Glutamatergic neuron (in vitro differentiated cells): ENCODE measurements at regions not wholly inside any gene's neighbourhood (a gene's known extent, or its start where the extent isn't known, plus 50 kb on each side); places are given as distances from the start of the nearest gene placed in this dataset.
A peak's percentile ranks its signal among the peaks of the same experiment; 100 is the strongest.

Source experiments
- DNase-seq: peaks from one replicate; pipeline ENCODE4 v3.0.0; 2022
- H3K27ac Mint-ChIP-seq: one replicate; pipeline ENCODE4 v1.8.0; 2020; ENCODE audit warnings: mild to moderate bottlenecking, mixed read lengths, inconsistent platforms; ENCODE audit not compliant: unreplicated experiment
- H3K27me3 Mint-ChIP-seq: one replicate; pipeline ENCODE4 v1.8.0; 2020; ENCODE audit warnings: mild to moderate bottlenecking, moderate library complexity, mixed read lengths, inconsistent platforms; ENCODE audit not compliant: unreplicated experiment
- H3K36me3 Mint-ChIP-seq: one replicate; pipeline ENCODE4 v1.8.0; 2020; ENCODE audit warnings: mild to moderate bottlenecking, mixed read lengths, inconsistent platforms; ENCODE audit not compliant: unreplicated experiment
- H3K4me1 Mint-ChIP-seq: one replicate; pipeline ENCODE4 v1.8.0; 2020; ENCODE audit warnings: mild to moderate bottlenecking, low read depth, mixed read lengths, inconsistent platforms; ENCODE audit not compliant: unreplicated experiment
- H3K4me3 Mint-ChIP-seq: one replicate; pipeline ENCODE4 v1.8.0; 2020; ENCODE audit warnings: mild to moderate bottlenecking, mixed read lengths, inconsistent platforms; ENCODE audit not compliant: unreplicated experiment
- H3K9me3 Mint-ChIP-seq: one replicate; pipeline ENCODE4 v1.8.0; 2020; ENCODE audit warnings: mild to moderate bottlenecking, moderate library complexity, mixed read lengths, inconsistent platforms; ENCODE audit not compliant: unreplicated experiment
- TF ChIP-seq, protein P1 (sequence below): fragments of 200-600 bp; sonication (generic); IDR thresholded peaks from one replicate; pipeline ENCODE4 v1.5.0; 2021; ENCODE audit not compliant: partially characterized antibody, unreplicated experiment

DNA sequence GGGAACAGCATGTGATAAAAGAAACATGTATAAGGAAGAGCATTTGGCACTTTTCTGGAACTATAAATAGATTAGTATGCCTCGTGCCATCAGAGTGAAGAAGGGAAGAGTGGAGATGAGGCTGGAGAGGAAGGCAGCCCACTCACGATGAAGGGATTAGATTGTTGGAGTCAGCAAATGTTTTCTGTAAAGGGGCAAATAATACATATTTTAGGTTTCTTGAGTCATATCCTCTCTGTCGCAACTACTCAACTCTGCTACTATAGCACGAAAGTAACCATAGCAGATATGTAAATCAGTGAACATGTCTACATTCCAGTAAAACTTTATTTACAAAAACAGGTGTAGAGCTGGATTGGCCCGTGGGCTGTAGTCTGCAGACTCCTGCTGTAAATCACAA, 147.8 kb downstream of the TENT5C start:
- TF ChIP-seq, protein P1, sequence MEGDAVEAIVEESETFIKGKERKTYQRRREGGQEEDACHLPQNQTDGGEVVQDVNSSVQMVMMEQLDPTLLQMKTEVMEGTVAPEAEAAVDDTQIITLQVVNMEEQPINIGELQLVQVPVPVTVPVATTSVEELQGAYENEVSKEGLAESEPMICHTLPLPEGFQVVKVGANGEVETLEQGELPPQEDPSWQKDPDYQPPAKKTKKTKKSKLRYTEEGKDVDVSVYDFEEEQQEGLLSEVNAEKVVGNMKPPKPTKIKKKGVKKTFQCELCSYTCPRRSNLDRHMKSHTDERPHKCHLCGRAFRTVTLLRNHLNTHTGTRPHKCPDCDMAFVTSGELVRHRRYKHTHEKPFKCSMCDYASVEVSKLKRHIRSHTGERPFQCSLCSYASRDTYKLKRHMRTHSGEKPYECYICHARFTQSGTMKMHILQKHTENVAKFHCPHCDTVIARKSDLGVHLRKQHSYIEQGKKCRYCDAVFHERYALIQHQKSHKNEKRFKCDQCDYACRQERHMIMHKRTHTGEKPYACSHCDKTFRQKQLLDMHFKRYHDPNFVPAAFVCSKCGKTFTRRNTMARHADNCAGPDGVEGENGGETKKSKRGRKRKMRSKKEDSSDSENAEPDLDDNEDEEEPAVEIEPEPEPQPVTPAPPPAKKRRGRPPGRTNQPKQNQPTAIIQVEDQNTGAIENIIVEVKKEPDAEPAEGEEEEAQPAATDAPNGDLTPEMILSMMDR, result no peak
- Mint-ChIP-seq H3K27ac (no peak overlapping the region), H3K27me3 (peaks cover 8% of the 10 kb centered on the region), H3K4me1 (no peaks in the 10 kb centered on the region), H3K36me3 (no peaks in the 10 kb centered on the region), H3K4me3 (no peak overlapping the region), H3K9me3 (peaks cover 4% of the 10 kb centered on the region)
- DNase-seq, result no peak

DNA sequence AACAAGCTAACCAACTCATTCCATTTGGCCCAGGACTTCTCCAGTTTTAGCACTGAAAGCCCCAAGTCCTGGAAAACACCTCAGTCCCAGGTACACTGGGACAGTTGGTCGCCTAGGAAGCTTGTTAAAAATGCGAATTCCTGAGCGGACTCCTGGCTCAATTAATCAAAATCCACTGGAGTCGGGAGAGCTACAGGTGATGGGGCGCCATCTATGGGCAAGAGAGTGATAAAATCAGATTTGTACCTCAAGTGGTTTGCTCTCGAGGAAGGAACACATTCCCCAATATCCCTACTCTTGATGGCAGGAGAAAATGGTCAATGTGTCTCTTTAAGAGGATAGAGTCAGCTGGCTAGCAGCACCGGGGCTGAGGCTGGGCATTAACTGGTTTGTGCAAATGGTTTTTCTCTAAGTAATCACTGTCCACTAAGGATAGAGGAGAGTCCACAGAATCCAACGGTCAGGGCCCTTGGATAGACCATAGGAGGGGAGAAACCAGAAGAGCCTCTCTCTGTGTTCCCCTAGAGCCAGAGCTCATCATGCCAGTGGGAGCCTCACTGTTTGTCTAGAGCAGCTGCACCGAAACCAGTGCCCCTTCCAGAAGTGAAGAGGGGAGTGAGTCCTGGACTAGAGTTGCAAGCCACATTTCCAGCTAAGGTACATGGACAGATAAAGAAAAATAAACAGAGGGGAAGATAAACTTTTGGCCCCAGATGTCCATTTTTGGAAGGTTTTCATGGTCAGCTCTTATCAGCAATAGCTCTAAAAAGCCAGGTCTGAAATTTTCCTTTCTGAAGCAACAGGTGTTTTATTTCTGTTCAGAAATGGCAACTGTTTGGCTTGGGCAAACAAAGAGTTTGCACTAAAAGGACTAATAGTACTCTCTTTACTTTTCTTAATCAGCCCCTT, 148.5 kb downstream of the TENT5C start:
- Mint-ChIP-seq H3K4me1 (peaks cover 2% of the 10 kb centered on the region), H3K9me3 (peaks cover 4% of the 10 kb centered on the region), H3K36me3 (no peaks in the 10 kb centered on the region), H3K27me3 (peaks cover 8% of the 10 kb centered on the region), H3K27ac (no peak overlapping the region), H3K4me3 (no peak overlapping the region)
- TF ChIP-seq, protein P1, result peak; percentile 68
- DNase-seq, result peak; percentile 50

DNA sequence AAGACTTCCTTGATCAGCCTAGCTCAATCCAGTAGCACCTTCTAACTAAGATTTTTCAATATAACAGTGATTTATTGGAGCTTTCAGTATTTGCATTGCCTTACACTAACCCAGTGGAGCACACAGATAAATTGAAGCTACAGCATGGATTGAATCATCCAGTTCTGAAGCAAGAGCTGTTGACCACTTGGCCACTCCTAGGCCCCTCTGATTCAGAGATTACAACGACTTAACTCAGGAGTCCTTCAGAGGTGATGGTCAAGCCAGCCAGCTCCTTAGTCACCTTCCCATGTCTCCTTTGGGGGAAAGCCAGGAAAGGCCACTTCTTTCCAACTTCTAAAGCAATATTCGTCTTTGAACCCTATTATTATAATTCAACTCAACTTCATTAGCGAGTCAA, 151.8 kb downstream of the TENT5C start:
- Mint-ChIP-seq H3K27me3 (peaks cover 5% of the 10 kb centered on the region), H3K27ac (no peak overlapping the region)

DNA sequence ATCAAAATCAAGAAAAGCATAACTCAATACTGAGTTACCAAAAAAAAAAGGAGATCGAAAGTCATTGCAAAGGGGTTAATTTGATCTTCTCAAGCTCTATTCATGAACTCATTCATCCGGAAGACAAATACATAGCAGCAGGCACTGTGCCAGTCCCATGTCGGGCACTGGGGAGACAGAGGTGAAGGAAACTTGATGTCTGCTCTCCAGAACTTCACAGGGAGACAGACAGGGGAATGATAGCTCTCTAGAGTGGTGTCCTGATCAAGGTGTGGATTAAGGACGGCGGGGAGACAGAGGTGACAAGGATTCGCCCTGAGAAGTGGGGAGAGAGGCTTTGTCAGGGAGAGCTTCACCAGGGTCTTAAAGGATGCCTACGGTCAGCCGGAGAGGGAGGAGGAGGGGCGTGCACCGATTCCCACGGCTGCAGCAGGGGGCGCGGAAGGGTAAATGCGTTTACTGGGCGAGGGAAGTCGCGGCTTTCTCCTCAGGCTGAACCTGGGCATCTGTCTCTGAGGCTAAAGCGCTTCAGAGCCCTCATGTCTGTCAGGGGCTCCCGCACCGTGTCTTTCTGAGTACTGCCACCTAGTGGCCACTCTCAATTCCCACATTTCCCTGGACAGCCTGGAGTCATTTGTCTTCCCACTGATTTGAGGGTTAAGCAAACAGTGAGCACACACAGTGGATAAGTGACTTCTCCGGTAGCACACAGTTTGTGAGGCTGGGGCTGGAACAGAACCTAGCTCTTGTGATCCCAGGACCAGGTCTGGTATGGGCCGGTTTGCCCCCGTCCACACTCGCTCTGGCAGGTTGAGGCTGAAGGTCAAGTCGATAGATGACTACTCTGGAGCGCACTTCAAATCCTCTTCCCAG, 152.8 kb downstream of the TENT5C start:
- TF ChIP-seq, protein P1, result peak; percentile 97
- H3K9me3 Mint-ChIP-seq, result peaks cover 4% of the 10 kb centered on the region
- peak overlapping the region; percentile 80 for H3K27ac Mint-ChIP-seq
- H3K4me1 Mint-ChIP-seq, result peaks cover 2% of the 10 kb centered on the region
- H3K4me3 Mint-ChIP-seq, result peak overlapping the region; percentile 80
- no peaks in the 10 kb centered on the region for H3K36me3 Mint-ChIP-seq
- DNase-seq, result peak; percentile 78
- H3K27me3 Mint-ChIP-seq, result peaks cover 3% of the 10 kb centered on the region

More for the DNA sequence above, 151.8 kb downstream of the TENT5C start:
- peaks cover 4% of the 10 kb centered on the region for H3K9me3 Mint-ChIP-seq
- TF ChIP-seq, protein P1, result no peak
- H3K4me1 Mint-ChIP-seq, result peaks cover 2% of the 10 kb centered on the region
- no peak overlapping the region for H3K4me3 Mint-ChIP-seq
- no peaks in the 10 kb centered on the region for H3K36me3 Mint-ChIP-seq
- DNase-seq, result no peak
